ENCODE measurements at regions not wholly inside any gene's neighbourhood (a gene's known extent, or its start where the extent isn't known, plus 50 kb on each side); places are given as distances from the start of the nearest gene placed in this dataset.

GRCh38 chr3:74434406-74434805 is 180.1 kb downstream of the CNTN3 start:
- no peak overlapping the region for H3K4ac ChIP-seq (ENCODE audit: low read depth, low read length)
- no peak overlapping the region for H2BK120ac ChIP-seq (ENCODE audit: low read depth, low read length, poor library complexity, severe bottlenecking)
- no CpG with 5 or more reads among the region's 2 CpGs for WGBS (ENCODE audit: extremely low coverage, insufficient read length, low lambda C conversion rate)
- H2BK15ac ChIP-seq (ENCODE audit: low read depth, low read length): no peak overlapping the region
- H3K4me2 ChIP-seq (ENCODE audit: insufficient read depth, insufficient read length, low read length): no peak overlapping the region
- H2BK5ac ChIP-seq (ENCODE audit: insufficient read length, low read length): no peak overlapping the region
- H3K18ac ChIP-seq (ENCODE audit: insufficient read length, low read depth, low read length): no peak overlapping the region
- Mint-ChIP-seq H3K4me1 (no peaks in the 10 kb centered on the region), H3K9me3 (no peaks in the 10 kb centered on the region), H3K27me3 (ENCODE audit: low read depth) (no peaks in the 10 kb centered on the region), H3K36me3 (ENCODE audit: insufficient read depth in 1 of 3, low read depth in 3 of 3) (no peaks in the 10 kb centered on the region), H3K4me3 (no peak overlapping the region), H3K27ac (no peak overlapping the region)
- H3K14ac ChIP-seq (ENCODE audit: insufficient read depth, low read length): no peak overlapping the region
- no peak overlapping the region for H3K27ac ChIP-seq (ENCODE audit: insufficient read length, low read depth, low read length)
- TF ChIP-seq CTCF (conservative IDR thresholded peaks at IDR 0.05): no peak
- no peaks in the 10 kb centered on the region for H3K27me3 ChIP-seq (ENCODE audit: insufficient read depth, low read length)
- H3K79me1 ChIP-seq (ENCODE audit: insufficient read depth, low read depth, low read length, poor library complexity, severe bottlenecking): no peaks in the 10 kb centered on the region
- no peak overlapping the region for H3K9ac ChIP-seq (ENCODE audit: extremely low read depth, insufficient read length, low read length)
- H3K4me1 ChIP-seq (ENCODE audit: insufficient read depth, low read length): no peaks in the 10 kb centered on the region
- H3K23ac ChIP-seq (ENCODE audit: insufficient read length, low read depth, low read length): no peak overlapping the region
- H2AFZ ChIP-seq (ENCODE audit: low read length): no peak overlapping the region
- no peaks in the 10 kb centered on the region for H3K79me2 ChIP-seq (ENCODE audit: insufficient read depth, low read length)
- no peaks in the 10 kb centered on the region for H4K20me1 ChIP-seq (ENCODE audit: control insufficient read depth, insufficient read depth, insufficient read length)
- no peak for DNase-seq
- H3K9me3 ChIP-seq (ENCODE audit: control insufficient read depth, low read depth, low read length): no peaks in the 10 kb centered on the region
- no peak overlapping the region for H2AK5ac ChIP-seq (ENCODE audit: insufficient read length, low read length)
- no peak overlapping the region for H3K56ac ChIP-seq (ENCODE audit: insufficient read length, low read depth, low read length)
- no peaks in the 10 kb centered on the region for H3K23me2 ChIP-seq (ENCODE audit: insufficient read length, low read depth, low read length, poor library complexity, severe bottlenecking)
- no peak overlapping the region for H3T11ph ChIP-seq (ENCODE audit: low read length)
- H2BK12ac ChIP-seq (ENCODE audit: insufficient read length, low read depth, low read length): no peak overlapping the region
- H4K5ac ChIP-seq (ENCODE audit: insufficient read length, low read depth, low read length): no peak overlapping the region
- H4K91ac ChIP-seq (ENCODE audit: insufficient read length, low read depth, low read length): no peak overlapping the region
- no peak overlapping the region for H4K8ac ChIP-seq (replicated peaks; ENCODE audit: insufficient read length, low read depth, low read length)
- H2BK20ac ChIP-seq (ENCODE audit: low read depth, low read length, poor library complexity, severe bottlenecking): no peak overlapping the region

All from H9 (cell line).